ENCODE measurements at regions not wholly inside any gene's neighbourhood (a gene's known extent, or its start where the extent isn't known, plus 50 kb on each side); places are given as distances from the start of the nearest gene placed in this dataset.

DNA sequence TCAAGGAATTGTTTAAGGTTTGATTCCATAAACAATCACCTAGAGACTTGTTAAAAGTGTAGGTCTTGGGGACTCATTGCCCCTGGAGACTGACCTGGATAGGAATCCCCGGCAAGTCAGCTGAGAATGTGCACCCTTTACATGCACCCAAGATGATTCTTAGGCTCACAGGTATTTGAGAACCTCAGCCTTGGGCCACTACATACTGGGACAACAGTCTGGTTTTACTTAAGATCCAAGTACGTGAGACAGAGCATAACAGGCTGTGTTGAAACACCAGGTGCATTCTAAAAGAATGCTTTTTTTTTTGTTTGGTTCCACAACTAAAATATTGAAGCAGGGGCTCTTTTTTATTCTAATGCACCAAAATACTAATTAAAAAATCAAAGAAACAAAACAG, 215.8 kb downstream of the TMX3 start:
- TF ChIP-seq, protein P1, sequence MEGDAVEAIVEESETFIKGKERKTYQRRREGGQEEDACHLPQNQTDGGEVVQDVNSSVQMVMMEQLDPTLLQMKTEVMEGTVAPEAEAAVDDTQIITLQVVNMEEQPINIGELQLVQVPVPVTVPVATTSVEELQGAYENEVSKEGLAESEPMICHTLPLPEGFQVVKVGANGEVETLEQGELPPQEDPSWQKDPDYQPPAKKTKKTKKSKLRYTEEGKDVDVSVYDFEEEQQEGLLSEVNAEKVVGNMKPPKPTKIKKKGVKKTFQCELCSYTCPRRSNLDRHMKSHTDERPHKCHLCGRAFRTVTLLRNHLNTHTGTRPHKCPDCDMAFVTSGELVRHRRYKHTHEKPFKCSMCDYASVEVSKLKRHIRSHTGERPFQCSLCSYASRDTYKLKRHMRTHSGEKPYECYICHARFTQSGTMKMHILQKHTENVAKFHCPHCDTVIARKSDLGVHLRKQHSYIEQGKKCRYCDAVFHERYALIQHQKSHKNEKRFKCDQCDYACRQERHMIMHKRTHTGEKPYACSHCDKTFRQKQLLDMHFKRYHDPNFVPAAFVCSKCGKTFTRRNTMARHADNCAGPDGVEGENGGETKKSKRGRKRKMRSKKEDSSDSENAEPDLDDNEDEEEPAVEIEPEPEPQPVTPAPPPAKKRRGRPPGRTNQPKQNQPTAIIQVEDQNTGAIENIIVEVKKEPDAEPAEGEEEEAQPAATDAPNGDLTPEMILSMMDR (IDR thresholded peaks at IDR 0.05; ENCODE audit: partially characterized antibody, unreplicated experiment), result no peak
- no peak for DNase-seq
- Mint-ChIP-seq H3K36me3 (ENCODE audit: unreplicated experiment) (no peaks in the 10 kb centered on the region), H3K27ac (ENCODE audit: unreplicated experiment) (no peak overlapping the region), H3K27me3 (ENCODE audit: unreplicated experiment) (no peaks in the 10 kb centered on the region), H3K4me3 (ENCODE audit: unreplicated experiment) (no peak overlapping the region), H3K4me1 (ENCODE audit: low read depth, unreplicated experiment) (peaks cover 16% of the 10 kb centered on the region), H3K9me3 (ENCODE audit: unreplicated experiment) (no peaks in the 10 kb centered on the region)

DNA sequence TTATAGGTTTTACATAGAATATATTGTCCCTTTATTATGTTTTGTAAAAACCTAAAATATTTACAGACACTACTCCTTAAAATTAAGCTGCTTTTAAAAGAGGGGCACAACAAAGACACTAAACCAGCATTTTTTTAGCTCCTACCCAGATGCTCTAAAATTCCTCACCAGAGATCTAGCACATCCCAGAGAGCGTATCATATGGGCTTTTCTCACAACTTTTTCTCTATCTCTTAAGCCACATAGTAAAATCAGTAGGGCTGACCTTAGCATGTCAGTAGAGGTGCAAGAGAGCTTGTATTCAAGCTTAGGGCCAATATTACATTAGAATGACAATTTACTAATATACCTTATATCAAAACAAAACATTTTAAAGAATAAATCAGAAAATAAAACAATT, 216.3 kb downstream of the TMX3 start:
- Mint-ChIP-seq H3K36me3 (ENCODE audit: unreplicated experiment) (no peaks in the 10 kb centered on the region), H3K4me1 (ENCODE audit: low read depth, unreplicated experiment) (peaks cover 12% of the 10 kb centered on the region), H3K27me3 (ENCODE audit: unreplicated experiment) (no peaks in the 10 kb centered on the region), H3K27ac (ENCODE audit: unreplicated experiment) (peak overlapping the region; percentile 49), H3K4me3 (ENCODE audit: unreplicated experiment) (no peak overlapping the region), H3K9me3 (ENCODE audit: unreplicated experiment) (no peaks in the 10 kb centered on the region)
- TF ChIP-seq, protein P1 (IDR thresholded peaks at IDR 0.05; ENCODE audit: partially characterized antibody, unreplicated experiment), result no peak
- no peak for DNase-seq

DNA sequence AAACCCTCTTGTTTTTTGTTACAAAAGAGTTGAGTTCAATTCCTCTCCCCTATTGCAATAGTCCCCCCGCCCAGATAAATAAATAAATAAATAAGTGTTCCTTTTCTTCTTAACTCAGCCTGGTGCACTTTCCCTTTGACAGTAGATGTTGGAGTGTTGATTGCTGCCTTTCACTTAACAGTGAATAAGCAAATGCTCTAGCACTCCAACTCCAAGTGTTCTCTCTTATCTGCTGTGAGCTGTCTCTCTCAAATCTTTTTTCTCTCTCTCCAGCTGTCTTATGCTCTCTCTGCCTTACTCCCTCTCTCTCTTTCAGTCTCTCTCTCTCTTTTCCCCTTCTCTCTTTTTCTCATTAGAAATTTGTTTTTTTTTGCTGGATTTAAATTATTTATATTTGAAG, 216.7 kb downstream of the TMX3 start:
- peak overlapping the region; percentile 49 for H3K27ac Mint-ChIP-seq (ENCODE audit: unreplicated experiment)
- no peak overlapping the region for H3K4me3 Mint-ChIP-seq (ENCODE audit: unreplicated experiment)
- no peaks in the 10 kb centered on the region for H3K36me3 Mint-ChIP-seq (ENCODE audit: unreplicated experiment)
- TF ChIP-seq, protein P1 (IDR thresholded peaks at IDR 0.05; ENCODE audit: partially characterized antibody, unreplicated experiment), result no peak
- H3K4me1 Mint-ChIP-seq (ENCODE audit: low read depth, unreplicated experiment), result peaks cover 12% of the 10 kb centered on the region
- no peak for DNase-seq
- no peaks in the 10 kb centered on the region for H3K27me3 Mint-ChIP-seq (ENCODE audit: unreplicated experiment)
- H3K9me3 Mint-ChIP-seq (ENCODE audit: unreplicated experiment), result no peaks in the 10 kb centered on the region

DNA sequence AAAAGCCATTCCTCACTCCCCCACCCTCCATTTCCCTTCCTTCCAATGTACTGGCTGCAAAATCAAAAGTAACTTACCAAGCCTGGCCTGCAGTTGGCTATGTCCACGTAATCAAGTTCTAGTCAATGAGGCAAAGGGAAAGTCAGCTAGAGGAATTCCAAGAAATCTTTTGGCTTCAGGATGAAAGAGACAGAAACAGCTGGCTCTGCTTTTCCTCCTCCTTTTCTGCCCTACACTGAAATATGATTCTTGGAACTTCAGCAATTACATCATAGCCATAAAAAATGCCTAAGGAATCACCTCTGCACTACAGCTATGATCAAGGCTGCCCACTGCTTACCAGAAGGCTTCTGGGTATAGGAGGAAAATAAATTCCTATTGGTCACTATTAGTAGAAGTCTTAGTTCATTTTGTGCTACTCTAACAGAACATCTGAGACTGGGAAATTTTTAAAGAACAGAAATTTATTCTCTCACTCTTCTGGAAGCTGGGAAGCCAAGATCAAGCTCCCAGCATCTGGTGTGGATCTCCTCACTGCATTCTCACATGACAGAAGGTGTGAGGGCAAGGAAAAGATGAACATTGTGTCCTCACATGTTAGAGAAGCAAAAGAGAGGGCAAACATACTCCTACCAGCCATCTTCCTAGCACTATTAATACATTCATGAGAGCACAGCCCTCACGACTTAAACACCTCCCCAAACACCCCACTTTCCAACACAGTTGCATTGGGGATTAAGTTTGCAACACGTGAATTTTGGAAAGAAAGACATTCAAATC, 219.9 kb downstream of the TMX3 start:
- TF ChIP-seq, protein P1 (IDR thresholded peaks at IDR 0.05; ENCODE audit: partially characterized antibody, unreplicated experiment), result no peak
- H3K9me3 Mint-ChIP-seq (ENCODE audit: unreplicated experiment), result no peaks in the 10 kb centered on the region
- no peak for DNase-seq
- peaks cover 16% of the 10 kb centered on the region for H3K4me1 Mint-ChIP-seq (ENCODE audit: low read depth, unreplicated experiment)
- H3K36me3 Mint-ChIP-seq (ENCODE audit: unreplicated experiment), result no peaks in the 10 kb centered on the region
- H3K4me3 Mint-ChIP-seq (ENCODE audit: unreplicated experiment), result no peak overlapping the region
- no peak overlapping the region for H3K27ac Mint-ChIP-seq (ENCODE audit: unreplicated experiment)
- no peaks in the 10 kb centered on the region for H3K27me3 Mint-ChIP-seq (ENCODE audit: unreplicated experiment)

DNA sequence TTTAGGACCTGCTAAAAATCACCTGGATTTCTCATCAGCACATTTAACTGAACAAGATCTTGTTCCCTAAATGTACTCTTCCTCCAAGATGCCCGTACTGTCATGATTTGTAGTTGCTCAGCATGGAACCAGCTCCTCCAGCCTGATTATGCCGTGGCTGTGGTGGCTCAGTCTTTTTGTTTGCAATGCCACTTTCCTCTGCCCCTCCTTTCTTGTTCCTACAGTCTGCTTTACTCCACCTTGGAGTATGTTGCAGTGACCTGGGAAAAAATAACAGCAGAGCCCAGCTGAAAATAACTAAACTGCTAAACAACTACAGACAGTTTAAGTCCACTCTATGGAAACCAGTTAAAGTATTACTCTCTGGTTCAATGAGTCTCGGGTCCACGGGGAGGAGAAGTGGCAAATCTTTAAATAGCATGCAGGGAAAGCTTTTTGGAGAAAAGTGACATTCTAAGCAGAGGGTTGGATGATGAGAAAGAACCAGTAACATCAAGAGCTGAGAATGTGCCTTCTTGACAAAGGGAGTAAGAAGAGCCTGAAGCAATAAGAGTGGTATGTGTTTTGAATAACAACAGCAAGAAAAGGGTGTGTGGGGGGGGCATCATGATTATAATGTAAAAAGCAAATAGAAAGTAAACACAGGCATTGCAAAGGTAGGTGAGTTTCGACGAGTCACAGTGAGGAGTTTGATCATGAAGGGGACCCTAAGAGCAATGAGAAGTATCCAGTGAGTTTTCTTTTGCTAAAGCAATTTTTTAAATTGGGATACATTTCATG, 225.7 kb downstream of the TMX3 start:
- TF ChIP-seq, protein P1 (IDR thresholded peaks at IDR 0.05; ENCODE audit: partially characterized antibody, unreplicated experiment), result no peak
- H3K9me3 Mint-ChIP-seq (ENCODE audit: unreplicated experiment), result no peaks in the 10 kb centered on the region
- H3K27me3 Mint-ChIP-seq (ENCODE audit: unreplicated experiment), result no peaks in the 10 kb centered on the region
- no peaks in the 10 kb centered on the region for H3K36me3 Mint-ChIP-seq (ENCODE audit: unreplicated experiment)
- no peak for DNase-seq
- no peak overlapping the region for H3K4me3 Mint-ChIP-seq (ENCODE audit: unreplicated experiment)
- H3K4me1 Mint-ChIP-seq (ENCODE audit: low read depth, unreplicated experiment), result peaks cover 10% of the 10 kb centered on the region
- H3K27ac Mint-ChIP-seq (ENCODE audit: unreplicated experiment), result peak overlapping the region; percentile 2

Measured in glutamatergic neuron (in vitro differentiated cells).